Gastroesophageal sphincter (tissue), 3 donors: ENCODE measurements at regions not wholly inside any gene's neighbourhood (a gene's known extent, or its start where the extent isn't known, plus 50 kb on each side); places are given as distances from the start of the nearest gene placed in this dataset.

Experiments used
- EP300 ChIP-seq: sonication (generic); formaldehyde crosslinking; IDR thresholded peaks from one replicate; pipeline ENCODE4 v1.6.1; 2017; ENCODE audit warnings: antibody characterized with exemption, mild to moderate bottlenecking
- POLR2A ChIP-seq, 2 donors: fragments of 450-650 bp; IDR thresholded peaks; one replicate each; pipeline ENCODE4 v1.6.1; 2017; ENCODE audit warnings: antibody characterized with exemption in 2 of 2, mild to moderate bottlenecking in 2 of 2, moderate library complexity in 1 of 2
- POLR2AphosphoS5 ChIP-seq: sonication (generic); formaldehyde crosslinking; IDR thresholded peaks from one replicate; pipeline ENCODE4 v1.6.1; 2017; ENCODE audit warnings: antibody characterized with exemption
- TF ChIP-seq, protein P1 (sequence below), 4 experiments: fragments of 200-600 bp in 2 of 4; fragments of 450-650 bp in 2 of 4; sonication (generic) in 1 of 4; IDR thresholded peaks; one replicate each; pipeline ENCODE4 v1.5.1; 2017 to 2019; ENCODE audit warnings: antibody characterized with exemption in 4 of 4, mild to moderate bottlenecking in 2 of 4, moderate library complexity in 2 of 4

DNA sequence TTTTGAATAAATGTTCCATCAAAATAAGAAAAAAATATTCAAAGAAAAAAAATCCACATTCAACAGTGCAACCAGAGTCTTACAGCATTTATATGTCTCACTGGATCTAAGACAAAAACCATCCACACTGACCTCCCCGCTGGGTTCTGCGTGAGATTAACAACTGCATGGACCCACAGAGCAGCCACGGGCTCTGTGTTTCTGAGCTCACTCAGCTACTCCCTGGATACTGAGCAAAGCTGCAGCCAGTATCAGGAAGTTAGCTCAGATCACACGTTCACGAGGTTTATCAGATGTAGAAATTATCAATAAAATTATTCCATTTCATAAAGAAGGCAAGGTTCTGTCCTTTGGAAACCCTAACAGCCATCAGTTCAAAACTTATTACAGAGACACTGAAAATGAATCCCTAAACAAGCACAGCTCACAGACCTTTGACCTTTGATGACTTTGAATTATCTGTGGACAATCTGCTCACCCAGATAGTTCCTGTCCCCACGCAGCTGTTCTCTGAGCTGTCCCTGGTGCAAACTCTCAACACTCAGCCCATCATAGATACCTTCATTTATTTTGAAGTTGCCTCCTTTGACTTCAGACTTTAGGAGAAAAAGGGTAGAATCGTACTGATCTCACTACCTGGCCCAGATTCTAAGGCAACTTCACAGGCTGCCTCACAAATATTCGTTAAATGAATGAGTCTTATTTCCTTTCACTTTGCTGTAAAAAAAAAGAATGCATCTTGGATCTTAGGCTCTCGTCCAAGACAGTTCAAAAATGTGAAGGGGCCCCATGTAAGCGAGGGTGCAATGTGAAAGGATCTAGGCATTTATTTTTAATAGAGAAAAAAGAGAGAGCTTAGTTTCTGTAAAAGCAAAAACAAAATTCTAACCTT is 67.7 kb upstream of the SVIL start:
- TF ChIP-seq POLR2A (IDR thresholded peaks at IDR 0.05) (no peak), POLR2AphosphoS5 (no peak), EP300 (no peak)
- TF ChIP-seq, protein P1, sequence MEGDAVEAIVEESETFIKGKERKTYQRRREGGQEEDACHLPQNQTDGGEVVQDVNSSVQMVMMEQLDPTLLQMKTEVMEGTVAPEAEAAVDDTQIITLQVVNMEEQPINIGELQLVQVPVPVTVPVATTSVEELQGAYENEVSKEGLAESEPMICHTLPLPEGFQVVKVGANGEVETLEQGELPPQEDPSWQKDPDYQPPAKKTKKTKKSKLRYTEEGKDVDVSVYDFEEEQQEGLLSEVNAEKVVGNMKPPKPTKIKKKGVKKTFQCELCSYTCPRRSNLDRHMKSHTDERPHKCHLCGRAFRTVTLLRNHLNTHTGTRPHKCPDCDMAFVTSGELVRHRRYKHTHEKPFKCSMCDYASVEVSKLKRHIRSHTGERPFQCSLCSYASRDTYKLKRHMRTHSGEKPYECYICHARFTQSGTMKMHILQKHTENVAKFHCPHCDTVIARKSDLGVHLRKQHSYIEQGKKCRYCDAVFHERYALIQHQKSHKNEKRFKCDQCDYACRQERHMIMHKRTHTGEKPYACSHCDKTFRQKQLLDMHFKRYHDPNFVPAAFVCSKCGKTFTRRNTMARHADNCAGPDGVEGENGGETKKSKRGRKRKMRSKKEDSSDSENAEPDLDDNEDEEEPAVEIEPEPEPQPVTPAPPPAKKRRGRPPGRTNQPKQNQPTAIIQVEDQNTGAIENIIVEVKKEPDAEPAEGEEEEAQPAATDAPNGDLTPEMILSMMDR (IDR thresholded peaks at IDR 0.05): no peak
